ENCODE measurements at regions not wholly inside any gene's neighbourhood (a gene's known extent, or its start where the extent isn't known, plus 50 kb on each side); places are given as distances from the start of the nearest gene placed in this dataset.

GRCh38 chr14:87283547-87283946, 709.4 kb downstream of the GALC start:
- Histone ChIP-seq H3K27me3 (replicated peaks; ENCODE audit: insufficient read depth, low read depth, low read length, poor library complexity) (no peaks in the 10 kb centered on the region), H3K36me3 (ENCODE audit: insufficient read depth, low read length, poor library complexity, severe bottlenecking) (no peaks in the 10 kb centered on the region), H3K4me1 (ENCODE audit: insufficient read depth, low read length, poor library complexity, severe bottlenecking) (peaks cover 10% of the 10 kb centered on the region), H3K9me3 (ENCODE audit: low read depth, low read length, poor library complexity, severe bottlenecking) (no peaks in the 10 kb centered on the region), H3K4me3 (ENCODE audit: low read depth, low read length, poor library complexity, severe bottlenecking) (no peak overlapping the region), H3K27ac (ENCODE audit: low read depth, low read length, poor library complexity, severe bottlenecking) (no peak overlapping the region)
- CTCF ChIA-PET = no interaction called here
- TF ChIP-seq CTCF (conservative IDR thresholded peaks at IDR 0.05; ENCODE audit: low read depth, low read length) = no peak
- no peak for TF ChIP-seq EZH2 (IDR thresholded peaks at IDR 0.05; ENCODE audit: borderline replicate concordance, low read depth, low read length, poor library complexity, severe bottlenecking)
- no peak for DNase-seq (ENCODE audit: low spot score)
- intact Hi-C loops (cut with micrococcal nuclease; ENCODE audit: unreplicated experiment) = no loop called here
- BruUV-seq (replicated peaks) = no TSS peak
- POLR2A ChIA-PET (ENCODE audit: low non-redundant PET) = no interaction called here

GRCh38 chr14:87282266-87282665, 710.7 kb downstream of the GALC start:
- H3K4me3 ChIP-seq (ENCODE audit: low read depth, low read length, poor library complexity, severe bottlenecking) = no peak overlapping the region
- H3K9me3 ChIP-seq (ENCODE audit: low read depth, low read length, poor library complexity, severe bottlenecking) = no peaks in the 10 kb centered on the region
- ChIA-PET CTCF (no interaction called here), POLR2A (ENCODE audit: low non-redundant PET) (no interaction called here)
- BruUV-seq (replicated peaks) = no TSS peak
- DNase-seq (ENCODE audit: low spot score) = no peak
- intact Hi-C loops (cut with micrococcal nuclease; ENCODE audit: unreplicated experiment) = no loop called here
- no peaks in the 10 kb centered on the region for H3K36me3 ChIP-seq (ENCODE audit: insufficient read depth, low read length, poor library complexity, severe bottlenecking)
- peaks cover 10% of the 10 kb centered on the region for H3K4me1 ChIP-seq (ENCODE audit: insufficient read depth, low read length, poor library complexity, severe bottlenecking)
- no peaks in the 10 kb centered on the region for H3K27me3 ChIP-seq (replicated peaks; ENCODE audit: insufficient read depth, low read depth, low read length, poor library complexity)
- TF ChIP-seq CTCF (conservative IDR thresholded peaks at IDR 0.05; ENCODE audit: low read depth, low read length) (no peak), EZH2 (IDR thresholded peaks at IDR 0.05; ENCODE audit: borderline replicate concordance, low read depth, low read length, poor library complexity, severe bottlenecking) (no peak)
- H3K27ac ChIP-seq (ENCODE audit: low read depth, low read length, poor library complexity, severe bottlenecking) = no peak overlapping the region

- ChIA-PET POLR2A (ENCODE audit: low non-redundant PET) (no interaction called here), CTCF (no interaction called here)
- Histone ChIP-seq H3K27me3 (replicated peaks; ENCODE audit: insufficient read depth, low read depth, low read length, poor library complexity) (no peaks in the 10 kb centered on the region), H3K27ac (ENCODE audit: low read depth, low read length, poor library complexity, severe bottlenecking) (no peak overlapping the region), H3K9me3 (ENCODE audit: low read depth, low read length, poor library complexity, severe bottlenecking) (no peaks in the 10 kb centered on the region), H3K36me3 (ENCODE audit: insufficient read depth, low read length, poor library complexity, severe bottlenecking) (no peaks in the 10 kb centered on the region), H3K4me1 (ENCODE audit: insufficient read depth, low read length, poor library complexity, severe bottlenecking) (no peaks in the 10 kb centered on the region), H3K4me3 (ENCODE audit: low read depth, low read length, poor library complexity, severe bottlenecking) (no peak overlapping the region)
- BruUV-seq (replicated peaks) = no TSS peak
- TF ChIP-seq CTCF (conservative IDR thresholded peaks at IDR 0.05; ENCODE audit: low read depth, low read length) (no peak), EZH2 (IDR thresholded peaks at IDR 0.05; ENCODE audit: borderline replicate concordance, low read depth, low read length, poor library complexity, severe bottlenecking) (no peak)
- intact Hi-C loops (cut with micrococcal nuclease; ENCODE audit: unreplicated experiment) = no loop called here
- no peak for DNase-seq (ENCODE audit: low spot score)
Measured at GRCh38 chr14:87278415-87278814, 714.6 kb downstream of the GALC start.
